AG04450 (cell line): ENCODE measurements at regions not wholly inside any gene's neighbourhood (a gene's known extent, or its start where the extent isn't known, plus 50 kb on each side); places are given as distances from the start of the nearest gene placed in this dataset.

ENCODE experiments used
- CTCF ChIA-PET: fragments of 300-600, 350-600 bp; formaldehyde crosslinking; extraction: SDS; loops from one replicate; lab custom pipeline; 2022; ENCODE audit warnings: antibody characterized with exemption, inconsistent platforms; lab: Charles Lee
- POLR2A ChIA-PET: fragments of 350-600 bp; formaldehyde crosslinking; extraction: SDS; loops from one replicate; lab custom pipeline; 2021; ENCODE audit warnings: antibody characterized with exemption, inconsistent platforms; lab: Yijun Ruan, JAX
- DNase-seq: peaks from one replicate; pipeline ENCODE4 v3.0.0-alpha.2; 2011; ENCODE audit warnings: low read depth, low spot score
- H3K27ac ChIP-seq: one replicate; pipeline ENCODE4 v1.5.1; 2012; ENCODE audit warnings: low read depth, low read length, control low read depth
- H3K27me3 ChIP-seq: one replicate; pipeline ENCODE4 v1.6.0; 2012; ENCODE audit warnings: low read length; ENCODE audit not compliant: control insufficient read depth, insufficient read depth
- H3K4me3 ChIP-seq: 2 replicates; pipeline ENCODE4 v1.5.1; 2011; ENCODE audit warnings: mild to moderate bottlenecking, low read depth, low read length, control low read depth
- H3K9me3 ChIP-seq: 2 replicates; pipeline ENCODE4 v1.5.1; 2012; ENCODE audit warnings: low read length; ENCODE audit not compliant: control insufficient read depth, insufficient read depth
- CTCF ChIP-seq: IDR thresholded peaks from 2 replicates; pipeline ENCODE4 v1.5.1; 2011; ENCODE audit warnings: low read depth, low read length, control low read depth, inconsistent platforms

- POLR2A ChIA-PET = no interaction called here
- CTCF ChIA-PET = no interaction called here
- H3K4me3 ChIP-seq = no peak overlapping the region
These were observed 457.3 kb downstream of the ZNF608 start for GRCh38 chr5:124289130-124289529.

GRCh38 chr5:124287813-124288212 lies 458.6 kb downstream of the ZNF608 start:
- peaks cover 3% of the 10 kb centered on the region for H3K27me3 ChIP-seq
- CTCF ChIA-PET = no interaction called here
- POLR2A ChIA-PET = no interaction called here

More at GRCh38 chr5:124289130-124289529, 457.3 kb downstream of the ZNF608 start:
- no peak for TF ChIP-seq CTCF
- DNase-seq = no peak
- no peaks in the 10 kb centered on the region for H3K9me3 ChIP-seq
- H3K27ac ChIP-seq = no peak overlapping the region
- peaks cover 3% of the 10 kb centered on the region for H3K27me3 ChIP-seq

DNA sequence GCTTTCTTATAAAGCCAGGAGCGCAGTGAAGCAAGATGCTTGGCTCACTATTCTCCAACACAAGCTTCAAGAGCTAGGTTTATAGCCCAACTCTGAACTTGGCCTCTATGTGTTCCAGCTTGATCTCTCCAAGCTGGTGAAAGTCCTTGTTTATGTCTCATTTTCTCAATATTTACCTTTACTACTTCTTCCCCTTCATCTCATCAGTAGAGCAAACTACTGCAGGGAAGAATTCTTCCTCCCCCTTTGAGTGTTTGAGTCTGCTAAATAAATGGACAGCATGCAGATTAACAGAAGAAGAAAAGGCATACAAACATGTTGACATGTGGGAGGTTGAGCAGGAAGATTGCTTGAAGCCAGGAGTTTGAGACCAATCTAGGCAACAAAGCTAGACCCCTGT lies 460.7 kb downstream of the ZNF608 start:
- Histone ChIP-seq H3K9me3 (no peaks in the 10 kb centered on the region), H3K4me3 (no peak overlapping the region), H3K27ac (no peak overlapping the region), H3K27me3 (peaks cover 3% of the 10 kb centered on the region)
- POLR2A ChIA-PET = no interaction called here
- CTCF ChIA-PET = no interaction called here
- no peak for DNase-seq
- no peak for TF ChIP-seq CTCF

More at GRCh38 chr5:124287813-124288212, 458.6 kb downstream of the ZNF608 start:
- no peak for TF ChIP-seq CTCF
- Histone ChIP-seq H3K9me3 (no peaks in the 10 kb centered on the region), H3K27ac (no peak overlapping the region), H3K4me3 (no peak overlapping the region)
- DNase-seq = no peak

DNA sequence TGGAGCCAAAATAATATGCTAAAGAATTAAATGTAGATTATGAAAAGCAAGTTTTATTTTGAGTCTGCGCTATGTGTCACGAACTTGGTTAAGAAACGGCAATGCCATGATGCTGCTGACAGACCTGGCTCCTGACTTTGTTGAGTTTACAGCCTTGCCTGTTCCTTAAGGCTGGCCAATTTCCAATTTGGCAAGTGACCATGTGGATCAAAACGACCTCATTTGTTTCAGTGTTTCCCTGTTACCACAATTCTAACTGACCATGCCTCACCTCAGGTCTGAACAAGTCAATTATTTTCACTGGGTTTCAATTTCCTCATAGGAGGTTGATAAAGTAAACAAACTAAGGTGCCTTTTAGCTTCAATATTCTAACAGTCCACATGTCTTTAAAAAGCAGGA lies 461.4 kb downstream of the ZNF608 start:
- Histone ChIP-seq H3K4me3 (no peak overlapping the region), H3K9me3 (no peaks in the 10 kb centered on the region), H3K27ac (no peak overlapping the region), H3K27me3 (peaks cover 3% of the 10 kb centered on the region)
- no peak for DNase-seq
- POLR2A ChIA-PET = no interaction called here
- CTCF ChIA-PET = no interaction called here
- no peak for TF ChIP-seq CTCF

DNA sequence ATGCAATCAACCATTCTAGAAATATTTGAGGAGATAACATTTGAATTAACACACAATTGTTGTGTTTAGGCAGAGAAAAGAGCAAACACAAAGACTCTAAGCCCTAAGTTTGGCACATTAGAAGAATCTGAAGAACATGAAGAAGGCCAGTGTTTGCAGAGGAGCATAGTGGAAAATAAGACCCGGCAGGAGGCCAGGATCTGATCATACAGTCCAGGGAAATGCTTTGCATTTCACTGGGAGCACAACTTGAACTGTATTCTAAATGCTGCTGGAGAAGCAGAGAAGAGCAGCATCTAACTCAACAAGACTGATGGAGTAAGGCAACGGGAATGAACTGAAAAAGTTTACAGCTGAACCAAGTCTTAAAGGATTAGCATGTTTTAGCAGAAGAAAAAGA lies 463.4 kb downstream of the ZNF608 start:
- ChIA-PET CTCF (no interaction called here), POLR2A (no interaction called here)
- DNase-seq = no peak
- TF ChIP-seq CTCF = no peak
- Histone ChIP-seq H3K9me3 (no peaks in the 10 kb centered on the region), H3K4me3 (no peak overlapping the region), H3K27ac (no peak overlapping the region), H3K27me3 (peaks cover 3% of the 10 kb centered on the region)
